Esophagus muscularis mucosa (tissue), 4 donors: ENCODE measurements at regions not wholly inside any gene's neighbourhood (a gene's known extent, or its start where the extent isn't known, plus 50 kb on each side); places are given as distances from the start of the nearest gene placed in this dataset.

Experiments used
- CTCF ChIP-seq, 3 experiments: fragments of 200-600 bp in 2 of 3; fragments of 450-650 bp in 1 of 3; sonication (generic) in 2 of 3; IDR thresholded peaks; one replicate each; pipeline ENCODE4 v1.5.1; 2017 to 2019; ENCODE audit warnings: antibody characterized with exemption in 3 of 3, mild to moderate bottlenecking in 2 of 3, moderate library complexity in 1 of 3
- EP300 ChIP-seq: sonication (generic); formaldehyde crosslinking; IDR thresholded peaks from one replicate; pipeline ENCODE4 v1.6.1; 2017; ENCODE audit warnings: antibody characterized with exemption
- POLR2A ChIP-seq: fragments of 450-650 bp; IDR thresholded peaks from one replicate; pipeline ENCODE4 v1.6.1; 2017; ENCODE audit warnings: antibody characterized with exemption, moderate library complexity, mild to moderate bottlenecking, low read depth
- POLR2AphosphoS5 ChIP-seq, 2 donors: sonication (generic); formaldehyde crosslinking; IDR thresholded peaks; one replicate each; pipeline ENCODE4 v1.6.1; 2017; ENCODE audit warnings: antibody characterized with exemption in 2 of 2

- TF ChIP-seq CTCF (IDR thresholded peaks at IDR 0.05) (no peak), POLR2AphosphoS5 (IDR thresholded peaks at IDR 0.05) (no peak), EP300 (no peak), POLR2A (no peak)
These were observed 239.5 kb upstream of the CADM1 start for GRCh38 chr11:115743719-115744118.
